Left ventricle myocardium superior (tissue), 1 donor: ENCODE measurements at regions not wholly inside any gene's neighbourhood (a gene's known extent, or its start where the extent isn't known, plus 50 kb on each side); places are given as distances from the start of the nearest gene placed in this dataset.
"Not testable (repeated sequence)": the region's sequence is repeated elsewhere in the genome, so short reads cannot be mapped to it uniquely, and the experiment has no call there.

Experiments
- ATAC-seq: fragments of 200-7000 bp; cut with Tn5 transposase; one replicate; pipeline ENCODE4 v1.9.1; 2020; ENCODE audit warnings: mild to moderate bottlenecking, moderate library complexity
- DNase-seq: peaks from one replicate; pipeline ENCODE4 v3.0.0-alpha.2; 2020
- intact Hi-C: fragments of 100-400 bp; cut with micrococcal nuclease; formaldehyde crosslinking; loops from one replicate; pipeline ENCODE4 v1.11.0; 2022
- donor health status: DM: no; HTN: yes; CAD: no; lungs with severe emphysema.

- ATAC-seq (no peak), DNase-seq (no peak)
- intact Hi-C loops: no loop called here
These were observed 75.7 kb upstream of the CTBP2 start for GRCh38 chr10:125236091-125236490.

GRCh38 chr10:125235093-125236069, 75.0 kb upstream of the CTBP2 start:
- no peak for DNase-seq
- intact Hi-C loops: no loop called here
- no peak for ATAC-seq

- DNase-seq, ATAC-seq, intact Hi-C loops: not testable (repeated sequence)
These were observed 74.2 kb upstream of the CTBP2 start for GRCh38 chr10:125234576-125234975.

GRCh38 chr10:125233726-125234125, 73.4 kb upstream of the CTBP2 start:
- no peak for ATAC-seq
- DNase-seq: no peak
- intact Hi-C loops: no loop called here

- intact Hi-C loops: no loop called here
- no peak for ATAC-seq
- DNase-seq: no peak
These were observed 72.5 kb upstream of the CTBP2 start for GRCh38 chr10:125232841-125233240.

- ATAC-seq: no peak
- DNase-seq: no peak
- intact Hi-C loops: no loop called here
These were observed 71.6 kb upstream of the CTBP2 start for GRCh38 chr10:125231813-125232475.

- no peak for DNase-seq
- intact Hi-C loops: no loop called here
- ATAC-seq: no peak
These were observed 70.9 kb upstream of the CTBP2 start for GRCh38 chr10:125231116-125231812.

GRCh38 chr10:125230251-125230650, 69.9 kb upstream of the CTBP2 start:
- intact Hi-C loops: no loop called here

GRCh38 chr10:125228245-125228940, 68.0 kb upstream of the CTBP2 start:
- intact Hi-C loops, DNase-seq, ATAC-seq: not testable (repeated sequence)

More at GRCh38 chr10:125230251-125230650, 69.9 kb upstream of the CTBP2 start:
- DNase-seq (no peak), ATAC-seq (no peak)

GRCh38 chr10:125227546-125227945, 67.2 kb upstream of the CTBP2 start:
- ATAC-seq: no peak
- DNase-seq: no peak
- intact Hi-C loops: no loop called here

GRCh38 chr10:125226823-125227222, 66.5 kb upstream of the CTBP2 start:
- no peak for ATAC-seq

GRCh38 chr10:125226005-125226404, 65.6 kb upstream of the CTBP2 start:
- DNase-seq (no peak), ATAC-seq (no peak)
- intact Hi-C loops: no loop called here

More at GRCh38 chr10:125226823-125227222, 66.5 kb upstream of the CTBP2 start:
- intact Hi-C loops: no loop called here
- DNase-seq: no peak

- no peak for ATAC-seq
- intact Hi-C loops: no loop called here
These were observed 64.7 kb upstream of the CTBP2 start for GRCh38 chr10:125225051-125225450.

GRCh38 chr10:125222515-125223308, 62.3 kb upstream of the CTBP2 start:
- ATAC-seq: no peak
- no peak for DNase-seq
- intact Hi-C loops: no loop called here

More at GRCh38 chr10:125225051-125225450, 64.7 kb upstream of the CTBP2 start:
- DNase-seq: no peak

- ATAC-seq (no peak), DNase-seq (no peak)
- intact Hi-C loops: no loop called here
These were observed 61.4 kb upstream of the CTBP2 start for GRCh38 chr10:125221716-125222115.

GRCh38 chr10:125219776-125220175, 59.4 kb upstream of the CTBP2 start:
- intact Hi-C loops: no loop called here
- ATAC-seq: no peak
- no peak for DNase-seq

- DNase-seq: no peak
These were observed 58.6 kb upstream of the CTBP2 start for GRCh38 chr10:125218967-125219366.

GRCh38 chr10:125217990-125218675, 57.8 kb upstream of the CTBP2 start:
- ATAC-seq: no peak
- intact Hi-C loops: no loop called here

More at GRCh38 chr10:125218967-125219366, 58.6 kb upstream of the CTBP2 start:
- ATAC-seq: no peak
- intact Hi-C loops: no loop called here

More at GRCh38 chr10:125217990-125218675, 57.8 kb upstream of the CTBP2 start:
- DNase-seq: no peak
